RPMI8226 (cell line): ENCODE measurements at regions not wholly inside any gene's neighbourhood (a gene's known extent, or its start where the extent isn't known, plus 50 kb on each side); places are given as distances from the start of the nearest gene placed in this dataset.
"Not testable (repeated sequence)": the region's sequence is repeated elsewhere in the genome, so short reads cannot be mapped to it uniquely, and the experiment has no call there.

Source experiments
- DNase-seq: peaks from one replicate; pipeline ENCODE4 v3.0.0-alpha.2; 2015

GRCh38 chr2:147451902-147452515, 392.8 kb upstream of the ACVR2A start:
- DNase-seq = no peak

GRCh38 chr2:147450661-147451510, 393.9 kb upstream of the ACVR2A start:
- DNase-seq = no peak

GRCh38 chr2:147449323-147449991, 395.4 kb upstream of the ACVR2A start:
- no peak for DNase-seq

- DNase-seq = no peak
Observed at GRCh38 chr2:147442816-147443215, 402.0 kb upstream of the ACVR2A start.

- DNase-seq = no peak
Observed at GRCh38 chr2:147441182-147441581, 403.6 kb upstream of the ACVR2A start.

- no peak for DNase-seq
Observed at GRCh38 chr2:147440734-147441133, 404.1 kb upstream of the ACVR2A start.

- DNase-seq = no peak
Observed at GRCh38 chr2:147439986-147440385, 404.8 kb upstream of the ACVR2A start.

- no peak for DNase-seq
Observed at GRCh38 chr2:147438882-147439281, 405.9 kb upstream of the ACVR2A start.

GRCh38 chr2:147433822-147434221, 411.0 kb upstream of the ACVR2A start:
- DNase-seq = no peak

- DNase-seq = no peak
Observed at GRCh38 chr2:147430408-147430807, 414.4 kb upstream of the ACVR2A start.

GRCh38 chr2:147428120-147428747, 416.6 kb upstream of the ACVR2A start:
- DNase-seq = no peak

GRCh38 chr2:147425437-147426029, 419.3 kb upstream of the ACVR2A start:
- DNase-seq = no peak

- DNase-seq = no peak
Observed at GRCh38 chr2:147424766-147425165, 420.1 kb upstream of the ACVR2A start.

- no peak for DNase-seq
Observed at GRCh38 chr2:147420947-147421675, 423.7 kb upstream of the ACVR2A start.

- DNase-seq = peak; percentile 4
Observed at GRCh38 chr2:147420517-147420916, 424.3 kb upstream of the ACVR2A start.

- no peak for DNase-seq
Observed at GRCh38 chr2:147416099-147416498, 428.7 kb upstream of the ACVR2A start.

- not testable (repeated sequence) for DNase-seq
Observed at GRCh38 chr2:147414656-147415055, 430.2 kb upstream of the ACVR2A start.

GRCh38 chr2:147408357-147408756, 436.5 kb upstream of the ACVR2A start:
- no peak for DNase-seq

GRCh38 chr2:147405651-147406050, 439.2 kb upstream of the ACVR2A start:
- no peak for DNase-seq

GRCh38 chr2:147398996-147399395, 445.8 kb upstream of the ACVR2A start:
- DNase-seq = no peak

- no peak for DNase-seq
Observed at GRCh38 chr2:147398301-147398700, 446.5 kb upstream of the ACVR2A start.

- no peak for DNase-seq
Observed at GRCh38 chr2:147396890-147397289, 447.9 kb upstream of the ACVR2A start.
